DND-41 (cell line): ENCODE measurements at regions not wholly inside any gene's neighbourhood (a gene's known extent, or its start where the extent isn't known, plus 50 kb on each side); places are given as distances from the start of the nearest gene placed in this dataset.

Source experiments
- CTCF ChIP-seq: IDR thresholded peaks from 2 replicates; pipeline ENCODE4 v1.5.1; 2012; ENCODE audit warnings: borderline replicate concordance, low read length, moderate library complexity, mild to moderate bottlenecking; ENCODE audit not compliant: poor library complexity, severe bottlenecking; ENCODE audit errors: extremely low read depth
- EZH2 ChIP-seq: IDR thresholded peaks from 3 replicates; pipeline ENCODE4 v1.6.1; 2012; ENCODE audit warnings: borderline replicate concordance, low read depth, mild to moderate bottlenecking, moderate library complexity, low read length, inconsistent platforms; ENCODE audit not compliant: severe bottlenecking

GRCh38 chr17:33749171-33749570 is 456.1 kb upstream of the ASIC2 start:
- TF ChIP-seq CTCF = no peak
- TF ChIP-seq EZH2 = no peak
